H1 (cell line): ENCODE measurements at regions not wholly inside any gene's neighbourhood (a gene's known extent, or its start where the extent isn't known, plus 50 kb on each side); places are given as distances from the start of the nearest gene placed in this dataset.

Source experiments
- CEBPB ChIP-seq: IDR thresholded peaks from 2 replicates; pipeline ENCODE4 v1.6.1; 2012; ENCODE audit warnings: low read depth, low read length
- CTCF ChIP-seq, 3 experiments: IDR thresholded peaks; 1 replicate in 2 of 3; 2 replicates in 1 of 3; pipeline versions ENCODE4 v1.5.1 to v1.6.1; 2011; ENCODE audit warnings: low read length in 3 of 3, mild to moderate bottlenecking in 3 of 3, inconsistent platforms in 2 of 3, low read depth in 1 of 3, moderate library complexity in 1 of 3; ENCODE audit not compliant: insufficient read depth in 1 of 3; ENCODE audit errors: control extremely low read depth in 1 of 3
- EGR1 ChIP-seq: IDR thresholded peaks from 2 replicates; pipeline ENCODE4 v1.6.1; 2011; ENCODE audit warnings: low read depth, low read length, borderline replicate concordance
- EP300 ChIP-seq, 2 experiments: IDR thresholded peaks; 1 replicate in 1 of 2; 2 replicates in 1 of 2; pipeline ENCODE4 v1.6.1; 2011 to 2012; ENCODE audit warnings: low read depth in 2 of 2, low read length in 2 of 2, mild to moderate bottlenecking in 2 of 2, borderline replicate concordance in 1 of 2, inconsistent platforms in 1 of 2, moderate library complexity in 1 of 2
- MAFK ChIP-seq: IDR thresholded peaks from 2 replicates; pipeline ENCODE4 v1.6.1; 2012; ENCODE audit warnings: low read depth, mild to moderate bottlenecking, improper control_type of control experiment, low read length
- PHF8 ChIP-seq: fragments of 200-600 bp; sonication (generic); conservative IDR thresholded peaks from 2 replicates; pipeline ENCODE4 v1.7.1; 2012; ENCODE audit warnings: low read depth, mild to moderate bottlenecking, inconsistent platforms, low read length, moderate library complexity
- POLR2A ChIP-seq, 2 experiments: IDR thresholded peaks; 1 replicate in 1 of 2; 2 replicates in 1 of 2; pipeline ENCODE4 v1.6.1; 2011; ENCODE audit warnings: low read depth in 2 of 2, low read length in 2 of 2, mild to moderate bottlenecking in 2 of 2; ENCODE audit errors: control extremely low read depth in 1 of 2
- RAD21 ChIP-seq, 2 experiments: IDR thresholded peaks in 1 of 2; conservative IDR thresholded peaks in 1 of 2; 2 replicates each; pipeline ENCODE4 v1.6.1; 2011; ENCODE audit warnings: low read depth in 2 of 2, low read length in 2 of 2, improper control_type of control experiment in 1 of 2, inconsistent platforms in 1 of 2, mild to moderate bottlenecking in 1 of 2, moderate library complexity in 1 of 2
- SP1 ChIP-seq: IDR thresholded peaks from 2 replicates; pipeline ENCODE4 v1.6.1; 2011; ENCODE audit warnings: low read depth, low read length
- TAF1 ChIP-seq: IDR thresholded peaks from 2 replicates; pipeline ENCODE4 v1.6.1; 2011; ENCODE audit warnings: mild to moderate bottlenecking, low read depth, low read length
- YY1 ChIP-seq: IDR thresholded peaks from 2 replicates; pipeline ENCODE4 v1.6.1; 2011; ENCODE audit warnings: low read depth, mild to moderate bottlenecking, low read length

- TF ChIP-seq CTCF (IDR thresholded peaks at IDR 0.05; ENCODE audit: control extremely low read depth in 1 of 3, insufficient read depth in 1 of 3, low read depth in 1 of 3, low read length in 3 of 3) (no peak), PHF8 (no peak), MAFK (no peak), EGR1 (no peak), EP300 (IDR thresholded peaks at IDR 0.05; ENCODE audit: borderline replicate concordance in 1 of 2, low read depth in 2 of 2, low read length in 2 of 2) (no peak), CEBPB (no peak), RAD21 (IDR thresholded peaks at IDR 0.05 in 1 of 2, conservative IDR thresholded peaks at IDR 0.05 in 1 of 2; ENCODE audit: low read depth in 2 of 2, low read length in 2 of 2) (no peak), YY1 (no peak), TAF1 (no peak), POLR2A (IDR thresholded peaks at IDR 0.05; ENCODE audit: control extremely low read depth in 1 of 2, low read depth in 2 of 2, low read length in 2 of 2) (no peak), SP1 (no peak)
These were observed 62.7 kb upstream of the NT5C1B start for GRCh38 chr2:18651842-18652774.
